Ishikawa (cell line): ENCODE measurements at regions not wholly inside any gene's neighbourhood (a gene's known extent, or its start where the extent isn't known, plus 50 kb on each side); places are given as distances from the start of the nearest gene placed in this dataset.

ENCODE experiments used
- CEBPB ChIP-seq: IDR thresholded peaks from 2 replicates; pipeline ENCODE4 v1.6.1; 2012
- CREB1 ChIP-seq: IDR thresholded peaks from 2 replicates; pipeline ENCODE4 v1.6.1; 2012; ENCODE audit warnings: low read depth
- EGR1 ChIP-seq: IDR thresholded peaks from 2 replicates; pipeline ENCODE4 v1.6.1; 2012
- EP300 ChIP-seq: IDR thresholded peaks from 2 replicates; pipeline ENCODE4 v1.6.1; 2012; ENCODE audit warnings: borderline replicate concordance
- FOXM1 ChIP-seq: IDR thresholded peaks from 2 replicates; pipeline ENCODE4 v1.6.1; 2012; ENCODE audit warnings: low read depth, borderline replicate concordance
- NFIC ChIP-seq: IDR thresholded peaks from 2 replicates; pipeline ENCODE4 v1.6.1; 2012
- RAD21 ChIP-seq: IDR thresholded peaks from 2 replicates; pipeline ENCODE4 v1.6.1; 2012; ENCODE audit warnings: low read depth
- TAF1 ChIP-seq: IDR thresholded peaks from 2 replicates; pipeline ENCODE4 v1.6.1; 2012; ENCODE audit warnings: low read depth, mild to moderate bottlenecking
- TCF12 ChIP-seq: IDR thresholded peaks from 2 replicates; pipeline ENCODE4 v1.6.1; 2012; ENCODE audit warnings: low read depth
- TEAD4 ChIP-seq: IDR thresholded peaks from 2 replicates; pipeline ENCODE4 v1.6.1; 2012
- YY1 ChIP-seq: IDR thresholded peaks from 2 replicates; pipeline ENCODE4 v1.6.1; 2012; ENCODE audit warnings: low read depth
- ZBTB7A ChIP-seq: IDR thresholded peaks from 2 replicates; pipeline ENCODE4 v1.6.1; 2012; ENCODE audit warnings: low read depth
- TF ChIP-seq, protein P1 (sequence below): IDR thresholded peaks from 2 replicates; pipeline ENCODE4 v1.6.1; 2012; ENCODE audit warnings: low read depth, mild to moderate bottlenecking
- TF ChIP-seq, protein P2 (sequence below): IDR thresholded peaks from 2 replicates; pipeline ENCODE4 v1.6.1; 2012
- TF ChIP-seq, protein P3 (sequence below): IDR thresholded peaks from 2 replicates; pipeline ENCODE4 v1.6.1; 2012

DNA sequence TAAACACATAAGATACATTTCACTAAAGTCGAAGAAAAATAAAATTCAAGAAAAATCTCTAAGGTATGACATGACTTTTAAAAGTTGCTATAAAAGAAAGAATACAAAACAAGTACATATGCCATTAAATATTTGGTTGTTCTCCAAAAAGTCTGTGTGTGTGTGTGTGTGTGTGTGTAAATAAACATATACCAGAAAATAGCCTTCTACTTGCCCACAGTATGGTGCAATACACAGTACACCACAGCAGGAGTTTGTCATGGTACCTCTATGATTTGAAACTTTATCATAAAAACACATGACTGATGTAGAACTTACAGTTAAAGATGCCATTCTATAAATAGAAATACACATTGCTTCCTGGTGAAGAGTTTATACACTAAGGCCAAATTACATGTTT lies 692.7 kb upstream of the MGAT4C start:
- no peak for TF ChIP-seq TAF1
- no peak for TF ChIP-seq RAD21
- TF ChIP-seq, protein P1, sequence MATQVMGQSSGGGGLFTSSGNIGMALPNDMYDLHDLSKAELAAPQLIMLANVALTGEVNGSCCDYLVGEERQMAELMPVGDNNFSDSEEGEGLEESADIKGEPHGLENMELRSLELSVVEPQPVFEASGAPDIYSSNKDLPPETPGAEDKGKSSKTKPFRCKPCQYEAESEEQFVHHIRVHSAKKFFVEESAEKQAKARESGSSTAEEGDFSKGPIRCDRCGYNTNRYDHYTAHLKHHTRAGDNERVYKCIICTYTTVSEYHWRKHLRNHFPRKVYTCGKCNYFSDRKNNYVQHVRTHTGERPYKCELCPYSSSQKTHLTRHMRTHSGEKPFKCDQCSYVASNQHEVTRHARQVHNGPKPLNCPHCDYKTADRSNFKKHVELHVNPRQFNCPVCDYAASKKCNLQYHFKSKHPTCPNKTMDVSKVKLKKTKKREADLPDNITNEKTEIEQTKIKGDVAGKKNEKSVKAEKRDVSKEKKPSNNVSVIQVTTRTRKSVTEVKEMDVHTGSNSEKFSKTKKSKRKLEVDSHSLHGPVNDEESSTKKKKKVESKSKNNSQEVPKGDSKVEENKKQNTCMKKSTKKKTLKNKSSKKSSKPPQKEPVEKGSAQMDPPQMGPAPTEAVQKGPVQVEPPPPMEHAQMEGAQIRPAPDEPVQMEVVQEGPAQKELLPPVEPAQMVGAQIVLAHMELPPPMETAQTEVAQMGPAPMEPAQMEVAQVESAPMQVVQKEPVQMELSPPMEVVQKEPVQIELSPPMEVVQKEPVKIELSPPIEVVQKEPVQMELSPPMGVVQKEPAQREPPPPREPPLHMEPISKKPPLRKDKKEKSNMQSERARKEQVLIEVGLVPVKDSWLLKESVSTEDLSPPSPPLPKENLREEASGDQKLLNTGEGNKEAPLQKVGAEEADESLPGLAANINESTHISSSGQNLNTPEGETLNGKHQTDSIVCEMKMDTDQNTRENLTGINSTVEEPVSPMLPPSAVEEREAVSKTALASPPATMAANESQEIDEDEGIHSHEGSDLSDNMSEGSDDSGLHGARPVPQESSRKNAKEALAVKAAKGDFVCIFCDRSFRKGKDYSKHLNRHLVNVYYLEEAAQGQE: no peak
- no peak for TF ChIP-seq EP300
- TF ChIP-seq FOXM1: no peak
- TF ChIP-seq TCF12: no peak
- no peak for TF ChIP-seq CEBPB
- TF ChIP-seq, protein P2, sequence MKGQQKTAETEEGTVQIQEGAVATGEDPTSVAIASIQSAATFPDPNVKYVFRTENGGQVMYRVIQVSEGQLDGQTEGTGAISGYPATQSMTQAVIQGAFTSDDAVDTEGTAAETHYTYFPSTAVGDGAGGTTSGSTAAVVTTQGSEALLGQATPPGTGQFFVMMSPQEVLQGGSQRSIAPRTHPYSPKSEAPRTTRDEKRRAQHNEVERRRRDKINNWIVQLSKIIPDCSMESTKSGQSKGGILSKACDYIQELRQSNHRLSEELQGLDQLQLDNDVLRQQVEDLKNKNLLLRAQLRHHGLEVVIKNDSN: no peak
- TF ChIP-seq, protein P3, sequence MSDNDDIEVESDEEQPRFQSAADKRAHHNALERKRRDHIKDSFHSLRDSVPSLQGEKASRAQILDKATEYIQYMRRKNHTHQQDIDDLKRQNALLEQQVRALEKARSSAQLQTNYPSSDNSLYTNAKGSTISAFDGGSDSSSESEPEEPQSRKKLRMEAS: no peak
- no peak for TF ChIP-seq EGR1
- TF ChIP-seq ZBTB7A: no peak
- no peak for TF ChIP-seq TEAD4
- TF ChIP-seq YY1: no peak
- TF ChIP-seq NFIC: no peak

DNA sequence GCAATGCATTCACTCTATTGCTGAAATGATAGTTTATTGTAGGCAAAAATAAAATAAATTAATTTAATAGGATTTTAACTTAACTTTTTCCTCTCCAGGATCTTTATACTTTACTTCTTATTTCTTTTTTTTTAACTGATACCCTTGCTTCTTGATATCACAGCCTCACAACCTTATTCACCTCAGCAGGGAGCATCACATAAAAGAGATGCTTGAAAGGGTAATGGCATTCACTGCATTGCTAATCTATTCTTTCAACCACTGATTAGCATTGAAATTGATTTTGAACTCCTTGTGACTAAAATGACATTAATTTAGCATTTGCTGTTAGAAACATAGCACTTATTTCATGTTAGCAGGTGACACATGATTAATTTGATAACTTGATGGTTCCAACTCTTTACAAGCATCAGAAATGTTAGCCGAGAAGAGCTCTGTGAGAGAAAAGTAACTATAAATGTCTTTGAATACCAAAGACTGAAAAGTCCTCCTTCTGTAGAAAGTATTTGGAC lies 689.5 kb upstream of the MGAT4C start:
- TF ChIP-seq TCF12 (no peak), EGR1 (no peak), EP300 (no peak), CEBPB (no peak), ZBTB7A (no peak)
- TF ChIP-seq, protein P3: no peak

DNA sequence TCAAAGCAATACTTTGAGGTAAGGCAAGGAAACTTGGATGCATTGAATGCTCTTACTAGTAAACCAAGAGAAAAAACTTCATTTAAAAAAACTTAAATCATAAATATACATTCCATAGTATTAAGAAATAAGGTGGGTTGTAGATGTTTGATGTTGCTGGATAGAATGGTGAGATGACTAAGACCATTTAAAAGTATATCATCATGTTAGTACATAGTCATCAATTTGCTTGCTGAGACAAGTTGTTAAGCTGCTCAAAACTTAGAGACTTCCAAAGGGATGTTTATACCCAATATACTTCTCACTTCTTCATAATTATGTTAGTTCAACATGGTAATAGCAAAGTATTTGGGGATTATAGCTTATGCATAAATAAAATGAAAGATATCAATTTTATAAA lies 675.5 kb upstream of the MGAT4C start:
- TF ChIP-seq FOXM1: no peak
- TF ChIP-seq TAF1: no peak
- no peak for TF ChIP-seq RAD21
- TF ChIP-seq, protein P2: no peak
- TF ChIP-seq CEBPB: no peak
- no peak for TF ChIP-seq TEAD4
- TF ChIP-seq NFIC: no peak
- no peak for TF ChIP-seq EGR1
- no peak for TF ChIP-seq TCF12
- no peak for TF ChIP-seq YY1
- TF ChIP-seq CREB1: no peak
- TF ChIP-seq, protein P3: no peak
- no peak for TF ChIP-seq ZBTB7A
- no peak for TF ChIP-seq EP300
- TF ChIP-seq, protein P1: no peak

DNA sequence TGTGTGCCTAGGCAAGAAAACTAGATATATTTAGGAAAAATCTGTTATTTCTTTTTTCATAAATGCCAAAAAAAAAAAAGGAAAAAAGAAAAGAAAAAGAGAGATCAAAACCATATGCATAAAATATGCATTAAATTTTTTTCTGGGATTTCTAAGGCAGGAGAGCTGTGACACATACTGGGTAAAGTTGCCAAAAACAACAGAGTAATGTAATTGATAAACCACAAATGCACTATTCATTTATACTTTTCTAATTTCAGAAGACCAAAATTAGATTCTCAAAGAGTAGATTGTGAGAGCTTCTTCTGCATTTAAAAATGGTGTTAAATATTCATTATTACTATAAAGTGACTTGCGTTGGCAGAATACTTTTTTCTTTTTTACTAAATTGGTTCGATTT lies 673.8 kb upstream of the MGAT4C start:
- TF ChIP-seq YY1 (no peak), TAF1 (no peak), EGR1 (no peak), CEBPB (no peak), CREB1 (no peak), FOXM1 (no peak), TEAD4 (no peak), RAD21 (no peak), ZBTB7A (no peak), TCF12 (no peak), NFIC (no peak), EP300 (no peak)
- TF ChIP-seq, protein P1: no peak
- TF ChIP-seq, protein P2: no peak
- TF ChIP-seq, protein P3: no peak
